ENCODE measurements at regions not wholly inside any gene's neighbourhood (a gene's known extent, or its start where the extent isn't known, plus 50 kb on each side); places are given as distances from the start of the nearest gene placed in this dataset.

- TF ChIP-seq CTCF (IDR thresholded peaks at IDR 0.05; ENCODE audit: low read depth, low read length) (no peak), EZH2phosphoT487 (IDR thresholded peaks at IDR 0.05; ENCODE audit: low read depth) (no peak)
Measured at GRCh38 chr3:94453864-94454263, 391.0 kb downstream of the NSUN3 start.
